ENCODE measurements at regions not wholly inside any gene's neighbourhood (a gene's known extent, or its start where the extent isn't known, plus 50 kb on each side); places are given as distances from the start of the nearest gene placed in this dataset.

GRCh38 chr18:45413180-45413836 lies 202.0 kb upstream of the SLC14A2 start:
- no peak for TF ChIP-seq CTCF (IDR thresholded peaks at IDR 0.05)
- ATAC-seq (no peak), DNase-seq (peak in 1 of 4 donors; percentile 9)
- Histone ChIP-seq H3K4me3 (no peak overlapping the region), H3K9me3 (no peaks in the 10 kb centered on the region), H3K27ac (no peak overlapping the region), H3K4me1 (no peaks in the 10 kb centered on the region), H3K27me3 (no peaks in the 10 kb centered on the region), H3K36me3 (no peaks in the 10 kb centered on the region)
- intact Hi-C loops (cut with DNase I) = no loop called here

GRCh38 chr18:45415614-45416013 lies 199.7 kb upstream of the SLC14A2 start:
- no peaks in the 10 kb centered on the region for H3K9me3 ChIP-seq
- H3K4me3 ChIP-seq = no peak overlapping the region
- no peak overlapping the region for H3K27ac ChIP-seq
- no peaks in the 10 kb centered on the region for H3K4me1 ChIP-seq
- ATAC-seq (no peak), DNase-seq (no peak)
- intact Hi-C loops (cut with DNase I) = no loop called here
- H3K36me3 ChIP-seq = no peaks in the 10 kb centered on the region
- H3K27me3 ChIP-seq = no peaks in the 10 kb centered on the region
- no peak for TF ChIP-seq CTCF (IDR thresholded peaks at IDR 0.05)

- intact Hi-C loops (cut with DNase I) = no loop called here
- TF ChIP-seq CTCF (IDR thresholded peaks at IDR 0.05) = no peak
- peak in 1 of 4 donors; percentile 15 for DNase-seq
- Histone ChIP-seq H3K4me1 (no peaks in the 10 kb centered on the region), H3K9me3 (no peaks in the 10 kb centered on the region), H3K4me3 (no peak overlapping the region), H3K36me3 (no peaks in the 10 kb centered on the region), H3K27me3 (no peaks in the 10 kb centered on the region), H3K27ac (no peak overlapping the region)
- ATAC-seq = no peak
These were observed 199.1 kb upstream of the SLC14A2 start for GRCh38 chr18:45416168-45416567.

- no peaks in the 10 kb centered on the region for H3K9me3 ChIP-seq
- DNase-seq (no peak), ATAC-seq (no peak)
- intact Hi-C loops (cut with DNase I) = no loop called here
- H3K27ac ChIP-seq = no peak overlapping the region
- H3K36me3 ChIP-seq = no peaks in the 10 kb centered on the region
- no peak overlapping the region for H3K4me3 ChIP-seq
- H3K4me1 ChIP-seq = no peaks in the 10 kb centered on the region
- no peaks in the 10 kb centered on the region for H3K27me3 ChIP-seq
- TF ChIP-seq CTCF (IDR thresholded peaks at IDR 0.05) = no peak
These were observed 197.9 kb upstream of the SLC14A2 start for GRCh38 chr18:45417392-45417791.

- no peak overlapping the region for H3K4me3 ChIP-seq
- DNase-seq = no peak
- H3K36me3 ChIP-seq = no peaks in the 10 kb centered on the region
- no peak for ATAC-seq
- H3K9me3 ChIP-seq = no peaks in the 10 kb centered on the region
- intact Hi-C loops (cut with DNase I) = no loop called here
- H3K27ac ChIP-seq = no peak overlapping the region
- TF ChIP-seq CTCF (IDR thresholded peaks at IDR 0.05) = no peak
- no peaks in the 10 kb centered on the region for H3K27me3 ChIP-seq
- no peaks in the 10 kb centered on the region for H3K4me1 ChIP-seq
These were observed 191.6 kb upstream of the SLC14A2 start for GRCh38 chr18:45423659-45424058.
